ENCODE measurements at regions not wholly inside any gene's neighbourhood (a gene's known extent, or its start where the extent isn't known, plus 50 kb on each side); places are given as distances from the start of the nearest gene placed in this dataset.

DNA sequence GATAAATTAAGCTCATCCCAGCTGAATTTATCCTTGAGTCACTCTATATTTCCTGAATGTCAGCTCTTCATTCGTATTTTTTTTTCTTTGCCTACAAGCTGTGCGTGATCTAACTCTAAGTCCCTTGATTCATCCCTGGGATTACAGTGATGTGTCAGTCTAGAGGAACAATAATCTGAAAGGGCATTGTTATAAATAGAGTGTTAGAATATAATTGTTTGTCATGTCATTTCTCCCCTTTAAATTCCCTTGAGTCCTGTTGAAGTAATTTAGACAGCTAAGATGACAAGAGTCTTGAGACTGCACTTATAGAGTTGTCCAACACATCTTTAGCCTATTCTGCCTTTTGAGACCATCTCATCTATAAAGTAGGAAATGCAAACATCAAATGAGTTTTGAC lies 621.8 kb downstream of the ZIC1 start:
- DNase-seq: no peak

DNA sequence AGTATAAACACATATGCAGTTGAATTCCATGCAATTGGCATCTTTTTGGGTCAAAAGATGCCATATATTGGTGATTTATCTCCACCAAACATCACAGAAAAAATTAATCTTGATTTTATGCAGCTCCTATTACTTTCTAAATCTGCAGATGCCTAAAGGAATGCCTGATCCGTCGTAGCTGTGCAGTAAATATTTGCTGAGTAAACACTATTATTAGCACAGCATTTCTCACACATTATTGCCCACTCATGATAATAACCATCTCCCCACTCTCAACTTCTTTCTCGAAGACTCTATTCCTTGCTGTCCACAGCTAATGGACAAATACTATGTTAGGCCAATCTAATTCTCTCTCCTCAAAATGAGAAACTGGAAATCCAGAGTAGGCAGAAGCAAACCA lies 625.2 kb downstream of the ZIC1 start:
- DNase-seq: no peak

DNA sequence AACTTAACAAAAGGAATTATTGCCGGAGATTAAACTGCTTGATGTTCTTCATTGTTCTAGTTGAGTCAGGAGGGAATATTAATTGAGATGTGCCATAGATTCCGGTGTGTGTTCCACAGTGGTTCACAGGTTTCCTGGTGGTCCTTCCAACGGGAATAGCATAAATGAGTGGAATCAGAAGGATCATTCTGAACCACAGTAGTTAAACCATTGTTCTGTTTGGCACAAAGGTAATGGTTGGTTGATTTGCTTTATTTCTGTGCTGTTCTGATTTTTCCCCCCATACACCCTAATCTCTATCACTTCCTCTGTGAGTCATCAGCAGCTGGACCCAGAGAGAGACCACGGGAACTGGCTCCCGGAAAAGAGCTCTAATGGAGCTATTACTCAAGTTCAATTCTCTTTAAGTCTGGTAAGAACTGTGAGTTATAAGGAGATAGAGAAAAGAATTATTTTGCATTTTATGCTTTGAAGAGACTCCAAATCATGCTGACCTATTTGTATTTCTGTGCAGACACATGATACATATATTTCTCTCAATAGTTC lies 627.2 kb downstream of the ZIC1 start:
- DNase-seq: peak; percentile 11

DNA sequence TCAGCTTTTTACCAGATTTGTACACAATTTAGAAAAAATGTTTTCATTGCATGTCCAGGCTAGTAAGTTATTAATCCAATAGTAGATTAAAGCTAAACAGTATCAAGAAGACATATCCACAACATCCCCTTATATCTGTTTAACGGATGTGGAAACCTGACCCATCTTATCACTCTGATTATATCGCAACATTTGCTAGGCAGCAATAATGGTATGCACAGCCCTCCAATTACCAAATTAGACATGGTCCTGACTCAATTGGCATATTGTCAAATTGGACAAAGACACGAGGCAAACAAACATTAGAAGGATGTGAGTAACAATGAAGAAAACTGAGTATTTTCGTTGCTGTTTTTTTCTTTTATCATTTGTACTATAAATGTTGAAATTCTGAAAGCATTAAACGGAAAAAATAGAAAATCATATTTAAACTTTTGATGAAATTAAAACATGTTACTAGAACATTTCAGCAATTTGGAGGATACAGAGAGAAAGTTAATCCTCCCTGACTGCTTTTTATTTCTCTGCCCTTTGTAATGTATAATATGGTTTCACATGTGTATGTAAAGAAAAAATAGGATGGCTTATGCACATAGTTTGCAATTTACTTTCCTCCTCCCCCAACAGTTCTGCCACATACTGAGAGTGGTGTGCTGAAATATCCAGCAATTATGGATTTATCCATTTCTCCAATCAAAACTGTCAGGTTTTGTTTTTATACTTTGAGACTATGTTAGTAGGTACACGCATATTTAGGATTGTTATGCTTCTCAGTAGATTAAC lies 633.7 kb downstream of the ZIC1 start:
- peak; percentile 12 for DNase-seq

DNA sequence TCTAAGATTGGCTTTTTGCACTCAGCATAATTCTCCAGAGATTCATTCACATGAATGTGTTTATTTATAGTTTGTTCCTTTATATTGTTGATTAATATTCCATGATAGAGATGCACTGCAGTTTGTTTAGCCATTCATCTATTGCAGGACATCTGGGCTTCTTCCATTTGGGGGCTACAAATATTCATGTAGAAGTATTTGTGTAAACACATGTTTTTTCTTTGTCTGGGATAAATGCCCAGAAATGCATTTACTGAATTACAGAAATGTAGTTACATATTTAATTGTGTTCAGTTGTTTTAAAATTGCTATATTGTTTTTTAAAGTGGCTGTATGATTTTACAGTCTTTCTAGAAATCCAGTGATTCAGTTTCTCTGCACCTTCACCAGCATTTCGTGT lies 635.0 kb downstream of the ZIC1 start:
- no peak for DNase-seq

DNA sequence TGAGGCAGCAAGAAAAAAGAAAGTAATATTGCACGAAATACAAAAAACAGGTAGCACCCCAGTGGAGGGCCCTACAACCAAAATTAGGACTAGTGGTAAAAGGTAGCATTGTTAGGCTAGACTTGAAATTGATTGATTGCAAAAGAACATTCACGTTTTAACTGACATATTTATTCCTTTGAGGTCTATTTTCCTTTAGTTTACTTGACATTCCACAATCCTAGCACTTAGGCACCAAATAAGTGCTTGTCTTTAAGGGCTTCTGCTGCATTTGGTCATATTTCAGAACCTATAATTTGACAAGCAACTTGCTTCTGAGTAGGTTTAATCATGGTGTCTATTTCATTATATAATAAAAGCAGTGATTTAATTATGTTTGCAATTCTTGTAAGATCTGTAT lies 642.7 kb upstream of the AGTR1 start:
- no peak for DNase-seq

DNA sequence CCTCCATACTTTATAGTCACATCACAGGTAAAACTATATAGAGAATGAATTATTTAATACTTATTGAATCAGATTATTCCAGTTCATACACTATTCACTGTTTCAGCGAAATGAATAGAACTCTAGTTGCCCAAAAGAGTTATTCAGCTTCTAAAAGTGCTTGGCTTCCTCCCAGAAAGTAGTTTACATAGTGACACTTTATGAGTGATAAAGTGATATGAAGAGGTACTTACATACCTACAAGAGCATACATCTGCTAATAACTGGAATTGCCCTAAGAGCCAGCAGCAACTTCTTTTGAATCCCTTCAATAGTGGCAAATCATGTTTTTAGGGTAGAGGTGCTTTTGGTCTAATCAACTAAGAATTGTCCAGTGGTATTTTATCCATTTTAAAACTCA lies 635.1 kb upstream of the AGTR1 start:
- DNase-seq: no peak

DNA sequence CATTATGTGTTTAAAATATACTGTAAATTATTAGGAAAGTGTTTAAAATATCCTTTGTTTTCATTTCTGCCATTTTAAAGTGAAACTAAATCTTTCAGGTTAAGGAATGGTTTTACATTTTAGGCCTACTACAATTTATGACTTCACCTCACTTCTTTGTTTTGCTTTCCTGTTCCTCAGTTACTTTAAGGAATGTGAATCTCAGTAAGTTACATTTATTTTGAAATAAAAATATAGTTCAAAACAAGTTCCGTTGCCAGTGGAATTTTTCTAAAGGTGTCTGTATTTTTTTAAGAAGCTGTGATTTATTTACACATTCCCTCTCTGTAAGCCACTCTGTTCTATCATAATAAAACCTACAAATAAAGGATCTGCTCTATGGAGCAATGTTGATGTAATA lies 630.9 kb upstream of the AGTR1 start:
- no peak for DNase-seq

DNA sequence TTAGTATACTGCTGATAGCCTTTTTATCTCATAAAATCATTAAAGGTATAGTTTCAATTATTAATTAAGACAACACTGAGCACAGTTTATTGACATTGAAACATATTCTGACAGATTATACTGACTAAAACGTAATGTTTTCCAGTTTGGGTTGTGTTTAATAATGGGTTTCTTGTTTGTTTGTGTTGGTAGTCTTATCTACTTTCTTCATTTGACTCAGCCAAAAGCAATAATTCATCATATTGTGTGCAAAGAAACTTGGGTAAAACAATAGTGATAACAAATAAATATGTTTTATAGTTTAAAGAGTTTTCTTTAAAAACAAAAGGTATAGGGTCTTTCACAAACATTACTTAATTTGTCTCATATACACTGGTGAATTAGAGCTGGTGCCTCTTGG lies 629.2 kb upstream of the AGTR1 start:
- no peak for DNase-seq

DNA sequence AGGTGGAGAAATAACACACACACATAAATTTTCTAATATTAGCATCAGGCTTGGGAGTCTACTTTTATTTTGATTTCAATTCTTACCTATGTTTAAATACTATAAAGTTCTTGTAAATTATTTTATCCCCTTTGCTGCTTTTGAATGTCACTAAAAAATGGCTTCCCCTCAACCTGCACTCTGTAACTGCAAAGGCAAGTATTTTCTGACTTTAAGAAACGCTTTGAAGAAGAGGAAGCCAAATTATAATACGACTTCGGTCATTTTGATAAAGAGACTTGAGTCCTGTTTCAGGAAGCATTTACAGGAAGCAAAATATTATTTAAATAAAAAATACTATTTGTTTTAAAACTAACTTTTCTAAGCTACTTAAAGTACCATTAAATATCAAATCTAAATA lies 627.7 kb upstream of the AGTR1 start:
- DNase-seq: no peak

DNA sequence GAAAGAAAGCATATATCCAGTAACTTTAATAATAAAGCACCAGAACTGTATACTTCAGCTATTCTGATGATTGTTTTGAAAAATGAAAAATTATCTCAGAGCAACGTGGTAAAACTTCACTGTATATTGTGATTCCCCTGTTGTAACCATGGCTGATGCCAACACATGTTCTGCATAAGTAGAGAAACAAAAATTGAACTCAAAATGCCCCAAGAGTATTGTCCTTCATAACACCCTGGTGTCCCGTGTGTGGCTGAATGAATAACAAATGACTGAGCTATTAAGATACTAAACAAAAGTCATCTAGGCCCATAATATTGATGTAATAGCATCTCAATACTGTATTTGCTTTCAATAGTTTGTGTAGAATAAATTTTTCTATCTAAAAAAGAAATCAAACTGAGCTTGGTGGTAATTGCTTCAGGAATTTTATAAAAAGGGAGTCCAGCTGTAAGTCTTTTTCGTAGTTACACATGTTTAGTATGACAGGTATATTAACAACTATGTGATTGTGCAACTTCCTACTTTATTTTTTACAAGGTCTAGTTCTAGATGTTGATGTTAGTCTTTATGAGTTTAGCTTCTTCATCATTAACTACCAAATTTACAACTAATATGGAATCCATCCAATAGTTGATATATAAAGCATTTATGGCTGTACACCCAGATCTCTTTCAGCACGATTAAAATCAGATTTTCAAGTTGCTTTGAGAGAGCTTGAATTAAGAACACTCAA lies 623.8 kb upstream of the AGTR1 start:
- DNase-seq: no peak

DNA sequence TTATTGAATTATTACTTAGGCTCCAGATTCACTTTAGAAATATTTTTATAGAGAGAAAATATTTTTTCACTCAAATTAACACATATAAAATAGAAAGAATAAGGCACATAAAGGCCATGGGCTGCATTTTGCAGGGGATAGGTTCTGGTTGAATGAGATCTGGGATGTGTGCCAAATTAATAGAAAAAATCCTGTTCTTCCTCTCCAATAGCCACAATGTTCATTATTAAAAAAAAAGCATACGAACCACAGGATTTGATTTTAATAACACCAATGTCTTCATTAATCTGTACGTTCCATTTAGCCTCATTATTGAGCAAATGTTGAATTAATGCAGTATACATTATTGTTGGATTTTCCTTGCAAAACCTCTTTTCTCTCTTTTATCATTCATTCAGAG lies 622.8 kb upstream of the AGTR1 start:
- no peak for DNase-seq

DNA sequence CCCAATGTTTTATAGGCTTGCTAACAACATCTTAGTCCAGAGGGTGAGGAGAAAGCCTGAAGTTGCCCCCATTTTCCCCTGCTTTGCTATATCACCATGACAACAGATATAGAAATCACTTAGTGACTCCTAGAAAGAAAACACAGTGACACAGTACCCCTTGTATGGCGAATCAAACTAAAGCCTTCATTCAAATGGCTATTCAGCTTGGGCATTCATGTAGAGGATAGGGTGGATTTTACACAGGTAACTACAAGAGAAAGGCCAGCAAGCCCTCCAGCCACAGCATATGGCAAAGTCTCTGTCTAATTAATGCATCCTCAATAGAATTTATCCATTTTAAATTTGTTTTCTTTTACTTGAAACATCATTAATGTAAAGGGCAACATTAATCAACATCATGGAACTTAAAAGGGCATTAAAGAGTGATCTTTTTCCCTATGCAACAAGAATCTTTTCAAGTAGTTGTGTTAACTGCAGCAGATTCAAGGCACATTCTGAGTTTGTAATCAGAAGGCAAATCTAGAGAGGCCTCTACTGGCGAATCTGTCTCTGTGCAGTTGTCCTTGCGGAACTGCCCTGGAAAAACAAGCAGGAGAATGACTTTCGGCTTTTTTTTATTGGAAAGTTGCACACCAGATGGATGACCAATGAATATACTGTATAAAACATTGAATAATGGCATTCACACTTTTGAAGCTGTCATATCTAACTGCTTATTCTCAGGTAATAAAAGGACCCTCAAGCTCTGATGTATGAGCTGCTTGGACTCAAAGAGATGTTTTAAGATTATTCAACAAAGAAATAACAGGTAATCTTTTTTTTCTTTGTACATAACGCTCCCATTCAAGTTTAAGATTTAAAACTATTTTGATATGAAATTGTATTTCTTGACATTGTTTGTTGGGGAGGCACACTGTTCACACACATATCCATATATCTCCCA lies 621.7 kb upstream of the AGTR1 start:
- peak; percentile 78 for DNase-seq

DNA sequence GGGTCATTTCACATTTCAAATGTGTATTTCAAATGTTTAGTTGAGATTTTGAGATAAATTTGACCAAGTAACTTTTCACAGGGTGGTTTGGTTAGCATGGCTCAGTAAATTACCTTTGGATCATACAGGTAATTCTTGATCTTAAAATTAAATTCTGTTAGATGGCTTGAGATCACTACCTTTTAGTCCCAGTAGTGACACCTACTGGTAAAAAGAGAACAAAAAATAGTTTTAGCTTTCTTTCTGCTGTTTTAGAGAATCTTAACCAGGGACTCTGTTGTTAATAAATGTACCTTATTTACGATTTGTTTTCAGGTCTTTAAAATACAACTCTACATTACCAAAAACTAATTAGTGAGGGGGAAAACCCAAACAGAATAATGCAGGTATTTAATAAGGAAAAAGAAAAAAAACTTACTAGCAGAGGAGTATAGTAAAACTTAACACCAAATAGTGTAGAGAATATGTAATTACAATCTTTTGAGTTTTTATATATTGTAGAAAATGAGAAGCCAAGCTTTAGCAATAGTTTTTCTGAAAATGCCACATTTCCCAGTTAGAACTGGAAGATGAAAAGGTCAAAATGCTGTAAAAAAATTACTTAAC lies 620.3 kb upstream of the AGTR1 start:
- DNase-seq: peak; percentile 29

DNA sequence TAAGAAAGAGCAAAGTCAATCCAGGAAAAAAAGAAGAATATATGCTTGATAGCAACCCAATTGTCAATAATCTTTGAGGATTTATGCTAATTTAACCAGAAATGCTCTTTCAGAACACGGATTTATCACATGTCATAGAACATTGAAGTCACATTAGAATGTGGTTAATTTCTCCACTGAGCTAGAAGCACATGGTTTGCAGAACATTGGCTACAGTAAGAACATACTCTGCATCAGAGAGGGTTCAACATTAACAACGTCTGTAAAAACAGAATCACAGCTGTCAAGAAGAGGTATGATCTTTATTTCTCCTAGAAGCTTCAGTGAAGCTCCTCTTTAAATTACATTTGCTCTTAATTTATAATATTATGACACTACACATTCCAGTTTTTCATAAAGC lies 619.7 kb upstream of the AGTR1 start:
- DNase-seq: no peak

DNA sequence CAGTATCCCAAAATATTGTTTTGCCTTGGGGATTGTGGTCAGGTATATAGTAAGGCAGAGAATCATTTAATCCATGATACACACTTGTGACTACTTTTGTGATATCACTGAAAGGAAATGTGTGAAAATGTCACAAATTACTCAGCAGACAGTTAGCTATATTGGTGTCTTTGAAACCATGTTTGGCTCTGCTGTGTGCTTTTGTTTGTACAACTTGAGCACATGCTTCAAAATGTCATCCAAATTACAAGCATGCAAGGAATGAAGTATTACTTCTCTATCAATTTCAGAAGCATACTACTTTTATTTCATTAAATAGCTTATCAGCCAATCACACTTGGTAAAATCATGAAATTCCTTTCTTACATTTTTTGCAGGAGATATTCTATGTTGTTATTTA lies 619.0 kb upstream of the AGTR1 start:
- DNase-seq: peak; percentile 56

DNA sequence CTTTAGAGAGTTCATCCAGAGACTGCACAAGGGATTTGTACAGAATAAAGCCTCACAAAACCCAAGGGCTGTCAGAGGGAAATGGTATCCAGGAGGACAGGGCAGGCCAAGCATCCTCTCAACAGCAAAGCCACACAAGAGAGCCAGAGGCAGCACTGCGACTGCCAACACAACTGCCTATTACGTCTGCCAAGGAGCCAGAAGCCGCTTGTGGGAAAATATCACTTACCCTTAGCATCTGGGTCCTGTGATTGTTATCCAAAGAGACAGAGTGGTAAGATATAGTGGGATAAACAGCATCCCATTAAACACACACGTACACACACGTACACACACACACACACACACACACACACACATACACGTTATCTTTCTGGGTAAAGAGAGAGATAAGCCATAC lies 618.3 kb upstream of the AGTR1 start:
- peak; percentile 20 for DNase-seq

DNA sequence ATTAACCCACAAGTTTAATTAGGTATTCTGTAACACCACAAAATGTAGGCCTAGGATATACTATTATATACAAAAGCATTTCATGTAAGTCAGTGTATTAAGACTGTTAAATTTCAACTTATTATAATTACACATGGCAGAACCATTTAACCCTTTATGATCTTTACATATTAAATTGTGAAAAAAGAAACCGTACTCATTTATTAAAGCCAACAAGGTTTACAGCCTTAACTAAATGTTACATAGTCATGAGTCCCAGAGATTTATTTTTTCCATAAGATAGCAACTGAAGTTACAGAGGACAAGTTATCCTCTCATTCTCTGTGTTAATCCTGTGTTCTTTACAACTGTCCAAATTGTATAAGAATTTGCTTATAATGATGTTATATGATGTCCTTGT lies 615.8 kb upstream of the AGTR1 start:
- DNase-seq: no peak

DNA sequence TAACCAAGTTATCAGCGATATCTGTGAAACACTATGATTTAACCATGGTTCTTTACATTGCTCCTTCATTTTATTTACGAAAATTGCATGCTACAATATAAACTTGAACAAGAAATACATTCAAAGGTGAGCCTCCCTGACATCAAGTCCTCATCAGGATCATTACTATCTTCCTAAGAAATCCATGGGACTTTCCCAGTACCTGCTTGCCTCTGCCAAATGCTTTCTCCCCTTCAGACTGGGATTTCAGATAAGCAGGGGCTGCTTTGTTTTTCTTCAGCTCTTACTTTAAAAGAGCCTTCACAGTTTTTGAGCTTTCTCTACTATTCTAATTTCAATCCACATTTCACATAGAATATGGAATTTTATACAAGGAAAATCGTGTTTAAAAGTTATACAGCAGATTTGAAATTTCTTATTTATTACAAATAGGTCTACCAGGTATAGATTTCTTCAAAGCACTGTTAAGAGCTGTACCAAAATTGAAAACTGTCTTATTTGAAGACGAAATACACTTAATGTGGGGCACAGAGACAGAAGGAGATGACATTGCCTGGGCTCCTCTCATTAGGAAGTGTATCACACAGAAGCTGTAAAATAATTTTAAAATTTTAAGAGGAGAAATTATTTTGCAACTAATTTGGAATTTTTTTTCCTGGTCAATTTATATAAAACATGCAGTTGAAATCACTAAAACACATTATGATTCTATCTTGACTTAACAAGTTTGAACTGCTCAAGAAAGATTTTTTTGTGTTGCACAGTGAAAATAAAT lies 615.0 kb upstream of the AGTR1 start:
- no peak for DNase-seq

DNA sequence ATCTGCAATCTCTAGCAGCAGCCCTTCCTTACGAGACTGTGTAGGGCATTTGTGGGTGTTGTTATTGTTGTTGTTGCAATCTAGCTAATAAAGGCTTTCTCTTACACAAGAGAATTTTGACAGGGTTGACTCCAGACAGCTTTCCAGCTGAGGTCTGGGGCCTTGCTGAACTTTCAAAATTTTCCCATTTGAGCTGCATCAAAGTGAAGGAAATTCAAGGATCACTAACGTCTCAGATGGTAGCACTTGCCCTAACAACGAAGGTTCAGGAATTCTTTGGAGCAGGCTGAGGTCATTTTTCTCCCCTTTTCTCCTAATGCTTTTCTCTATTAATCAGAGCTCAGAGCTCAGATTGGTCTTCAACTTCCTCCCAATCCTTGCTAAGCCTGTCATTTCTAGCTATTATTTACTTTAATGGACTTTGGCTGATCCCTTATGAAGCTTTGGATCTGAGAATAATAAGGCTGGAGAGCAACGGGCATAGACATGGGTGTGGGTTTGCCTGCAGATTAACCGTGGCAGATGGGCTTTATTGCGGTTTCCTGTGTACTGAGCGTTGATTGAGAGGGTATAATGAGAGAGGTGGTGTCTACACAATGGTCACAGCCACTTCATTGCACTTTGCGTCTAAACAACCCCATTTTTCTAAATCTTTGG lies 614.0 kb upstream of the AGTR1 start:
- no peak for DNase-seq

DNA sequence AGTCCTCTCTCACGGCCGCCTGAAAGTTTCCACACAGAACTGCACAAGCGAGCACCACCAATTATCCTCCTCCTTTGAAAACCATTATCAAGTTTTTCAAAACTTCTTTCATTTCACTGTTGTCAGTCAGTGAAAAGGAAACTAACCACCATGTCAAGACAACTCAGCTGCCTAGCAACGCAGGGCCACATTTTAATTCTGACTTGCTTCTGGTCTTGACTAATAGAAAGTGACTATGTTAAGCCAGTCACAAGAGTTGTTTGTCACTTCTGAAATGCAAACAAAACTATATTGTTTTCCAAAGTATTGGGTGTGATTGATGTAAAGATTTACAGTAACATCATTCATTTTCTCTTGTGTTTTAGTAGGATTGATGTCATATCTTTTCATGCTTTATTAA lies 612.8 kb upstream of the AGTR1 start:
- DNase-seq: no peak
